IPS DF 19.7 (cell line): ENCODE measurements at regions not wholly inside any gene's neighbourhood (a gene's known extent, or its start where the extent isn't known, plus 50 kb on each side); places are given as distances from the start of the nearest gene placed in this dataset.
A peak's percentile ranks its signal among the peaks of the same experiment; 100 is the strongest.

Source experiments
- DNase-seq: peaks from one replicate; pipeline ENCODE4 v3.0.0-alpha.2; 2013; ENCODE audit warnings: low read depth, low spot score

DNA sequence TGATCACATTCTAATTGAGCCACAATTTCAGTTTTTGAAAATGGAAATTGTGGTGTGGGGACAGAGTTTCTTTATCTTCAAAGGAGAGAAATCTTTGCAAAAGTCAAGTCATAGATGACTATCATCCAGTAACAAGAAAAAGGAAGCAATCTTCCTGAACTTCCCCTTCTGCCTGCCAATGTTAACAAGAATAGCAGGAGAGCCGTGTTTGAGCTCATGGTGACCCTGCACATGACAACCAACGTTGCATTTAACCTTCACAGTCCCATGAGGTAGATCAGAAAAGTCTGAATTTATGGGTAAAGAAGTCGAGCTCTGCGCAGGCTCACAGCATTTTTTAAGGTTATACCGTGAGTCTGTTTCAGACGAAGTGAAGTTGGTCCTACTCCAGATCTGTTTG is 454.9 kb downstream of the LPIN1 start:
- no peak for DNase-seq

DNA sequence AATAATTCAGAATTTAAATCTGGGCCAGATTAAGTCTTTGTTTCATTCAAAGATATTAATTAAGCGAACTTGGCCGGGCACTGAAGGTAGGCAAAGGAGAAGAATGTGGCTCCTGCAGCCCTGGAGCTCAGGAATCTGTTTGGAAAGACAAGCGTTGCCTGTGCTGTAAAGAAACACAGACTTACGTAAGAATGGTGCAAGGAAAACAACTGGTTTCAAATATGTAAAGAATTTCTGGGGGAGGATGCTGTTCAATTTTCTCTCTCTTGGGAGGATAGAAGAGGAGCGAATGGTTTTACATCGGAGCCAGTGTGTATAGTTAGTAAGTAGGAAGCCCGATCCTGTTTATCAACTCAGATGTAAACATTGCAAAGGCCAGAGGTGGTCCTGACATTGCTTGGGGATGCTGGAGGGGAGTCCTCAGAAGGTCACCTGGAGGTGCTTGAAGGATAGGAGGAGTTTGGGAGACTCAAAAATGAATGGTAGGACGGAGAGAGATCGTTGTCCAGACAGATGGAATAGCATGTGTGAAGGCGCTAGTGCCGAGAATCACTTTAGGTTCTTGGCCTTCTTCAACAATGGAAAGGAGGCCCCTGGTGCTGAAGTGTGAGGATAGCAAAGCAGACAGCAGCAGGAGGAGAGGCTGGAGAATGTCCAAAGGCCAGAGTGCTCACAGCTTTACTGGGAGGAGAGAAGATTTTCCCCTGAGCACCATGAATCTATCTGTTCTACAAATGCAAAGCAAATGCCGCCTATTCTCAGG is 456.1 kb downstream of the LPIN1 start:
- DNase-seq = peak; percentile 5

DNA sequence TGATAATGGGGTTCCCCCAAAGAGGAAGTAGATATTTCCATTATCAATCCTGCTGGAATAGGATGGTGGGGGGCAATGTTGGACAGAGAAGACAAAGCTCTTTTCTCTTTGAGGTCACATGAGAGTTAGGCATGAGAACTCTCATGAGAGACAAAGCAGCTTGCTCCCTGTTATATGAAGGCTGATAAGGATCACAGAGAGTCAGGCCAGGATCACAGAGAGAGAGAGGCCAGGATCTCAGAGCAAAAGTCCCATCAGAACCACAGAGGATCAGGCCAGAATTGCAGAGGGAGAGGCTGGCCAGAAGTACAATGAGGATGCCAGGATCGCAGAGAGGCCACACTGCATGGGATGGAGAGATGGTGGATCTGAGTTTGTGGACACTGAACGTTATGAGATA is 457.1 kb downstream of the LPIN1 start:
- no peak for DNase-seq

DNA sequence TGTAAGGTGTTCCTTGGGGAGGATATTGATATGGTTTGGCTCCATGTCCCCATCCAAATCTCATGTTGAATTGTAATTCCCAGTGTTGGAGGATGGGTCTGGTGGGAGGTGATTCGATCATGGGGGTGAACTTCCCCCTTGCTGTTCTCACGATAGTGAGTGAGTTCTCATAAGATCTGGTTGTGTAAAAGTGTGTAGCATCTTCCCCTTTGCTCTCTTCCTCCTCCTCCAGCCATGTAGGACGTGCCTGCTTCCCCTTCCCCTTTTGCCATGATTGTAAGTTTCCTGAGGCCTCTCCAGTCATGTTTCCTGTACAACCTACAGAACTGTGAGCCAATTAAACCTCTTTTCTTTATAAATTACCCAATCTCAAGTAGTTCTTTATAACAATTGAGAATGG is 458.7 kb downstream of the LPIN1 start:
- DNase-seq = no peak

DNA sequence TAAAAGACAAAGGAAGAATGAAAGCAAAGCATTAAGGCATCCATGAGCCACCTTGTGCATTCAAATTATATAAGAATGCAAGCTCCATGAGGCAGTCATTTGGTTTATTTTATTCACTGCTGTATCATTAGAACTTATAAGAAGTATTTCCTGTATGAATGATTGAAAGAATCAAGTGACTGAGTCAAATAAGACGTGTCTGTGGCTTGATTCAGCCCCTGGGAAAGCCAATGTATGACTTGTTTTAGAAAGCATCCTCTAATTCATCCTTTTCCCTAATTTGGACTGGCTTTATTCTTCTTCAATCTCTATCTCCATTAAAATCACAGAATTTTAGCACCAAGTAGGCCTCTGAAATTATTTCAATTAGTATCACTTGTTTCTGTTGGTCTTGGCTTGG is 461.1 kb downstream of the LPIN1 start:
- no peak for DNase-seq

DNA sequence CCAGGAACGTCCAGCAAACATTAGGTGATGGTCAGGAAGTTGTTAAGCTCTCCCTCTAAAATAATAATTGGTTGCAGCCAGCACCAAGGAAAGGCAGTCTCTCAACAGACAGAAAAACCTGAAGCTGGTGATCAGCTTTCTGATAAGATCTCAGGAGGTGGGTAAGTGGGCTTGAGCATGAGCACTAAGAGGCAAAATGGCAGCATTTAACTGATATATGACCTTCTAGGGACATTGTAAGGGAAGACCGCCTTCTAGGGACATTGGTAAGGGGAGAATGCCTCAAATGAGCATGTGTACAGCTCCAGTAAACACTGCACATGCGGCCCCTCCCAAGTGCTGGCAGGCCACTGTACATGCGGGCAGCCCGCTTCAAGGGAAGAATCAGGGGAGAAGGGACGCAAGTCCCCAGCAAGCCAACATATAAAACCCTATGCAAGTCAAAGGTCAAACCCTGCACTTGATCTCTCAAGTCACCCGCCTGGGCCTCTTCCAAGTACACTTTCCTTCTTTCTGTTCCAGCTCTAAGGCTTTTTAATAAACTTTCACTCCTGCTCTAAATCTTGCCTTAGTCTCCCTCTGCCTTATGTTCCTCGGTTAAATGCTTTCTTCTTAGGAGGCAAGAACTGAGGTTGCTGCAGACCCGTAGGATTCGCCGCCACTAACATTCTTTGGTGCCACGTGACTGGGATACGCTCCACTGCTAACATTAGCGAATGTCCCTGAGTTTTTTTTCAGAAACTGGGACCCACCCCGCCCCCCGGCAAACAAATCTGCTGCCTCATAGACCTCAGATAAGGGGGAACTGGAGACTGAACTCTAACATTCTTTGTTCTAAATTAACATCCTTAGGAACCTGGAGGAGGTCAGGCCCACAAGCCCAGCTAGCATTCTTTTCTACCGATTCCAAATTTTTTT is 463.8 kb downstream of the LPIN1 start:
- no peak for DNase-seq

DNA sequence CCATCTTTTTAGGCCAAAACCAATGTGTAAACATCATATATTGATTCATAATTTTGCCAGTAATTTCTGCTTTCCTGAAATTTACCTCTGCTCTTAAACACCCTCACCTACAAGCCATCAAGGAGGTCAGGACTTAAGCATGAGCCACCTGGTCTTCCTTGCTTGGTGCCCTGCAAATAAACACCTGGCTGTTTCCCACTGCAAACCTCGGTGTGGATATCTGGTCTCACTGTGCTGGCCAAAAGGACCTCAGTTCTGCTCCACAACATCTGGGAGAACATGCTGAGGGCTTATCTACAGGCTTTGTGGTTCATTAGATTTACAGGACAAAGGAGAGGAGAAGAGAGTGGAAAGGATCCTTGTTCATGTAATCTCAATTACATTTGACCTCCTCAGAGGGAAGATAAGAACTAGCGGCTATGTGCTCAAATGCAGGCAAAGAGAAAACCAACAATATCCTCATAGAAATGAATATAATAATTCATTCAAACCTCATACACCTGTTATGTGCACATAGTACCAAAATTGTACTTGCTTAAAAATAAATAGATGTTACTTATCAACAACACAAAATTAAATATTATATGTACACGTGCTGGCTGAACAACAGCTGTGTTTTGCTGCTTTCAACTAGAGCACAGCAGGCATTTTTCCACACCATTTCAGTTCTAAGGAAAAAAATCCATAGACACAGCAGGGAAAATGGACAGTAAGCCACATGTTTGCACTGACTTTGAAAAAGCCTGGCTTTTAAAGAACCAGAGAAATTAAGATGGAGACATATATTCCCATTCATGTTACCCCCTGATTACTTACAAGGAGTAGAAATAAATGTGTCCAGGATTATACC is 465.1 kb downstream of the LPIN1 start:
- DNase-seq = no peak

DNA sequence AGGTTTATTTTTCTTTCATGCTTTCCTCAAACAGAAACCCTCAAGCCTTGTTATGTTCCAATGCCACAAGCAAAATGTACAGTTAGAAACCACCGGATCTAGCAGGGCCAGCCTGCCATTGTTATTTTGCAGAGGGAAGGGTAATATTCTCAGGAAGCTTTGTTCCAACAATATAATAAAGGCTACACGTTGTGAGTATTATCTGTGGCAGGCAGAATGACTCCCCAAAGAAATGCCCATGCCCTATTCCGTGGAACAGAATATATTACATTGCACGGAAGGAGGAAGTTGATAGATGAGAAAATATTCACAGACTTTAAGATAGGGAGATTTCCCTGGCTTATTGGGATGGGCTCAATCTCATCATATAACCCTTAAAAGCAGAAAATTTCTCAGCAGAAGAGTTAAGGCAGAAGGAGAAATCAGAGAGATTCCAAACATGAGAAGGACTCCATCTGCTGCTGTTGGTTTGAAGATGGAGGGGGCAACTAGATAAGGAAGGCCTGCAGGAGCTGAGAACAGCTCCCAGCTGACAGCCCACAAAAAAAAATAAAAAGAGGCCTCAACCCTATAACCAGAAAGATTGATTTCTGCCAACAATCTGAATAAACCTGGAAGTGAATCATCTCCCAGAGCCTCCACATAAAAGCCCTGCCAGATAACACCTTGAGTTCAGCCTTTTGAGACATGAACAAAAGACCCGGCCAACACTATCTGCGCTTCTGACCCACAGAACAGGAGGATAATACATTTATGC is 466.6 kb downstream of the LPIN1 start:
- DNase-seq = no peak

DNA sequence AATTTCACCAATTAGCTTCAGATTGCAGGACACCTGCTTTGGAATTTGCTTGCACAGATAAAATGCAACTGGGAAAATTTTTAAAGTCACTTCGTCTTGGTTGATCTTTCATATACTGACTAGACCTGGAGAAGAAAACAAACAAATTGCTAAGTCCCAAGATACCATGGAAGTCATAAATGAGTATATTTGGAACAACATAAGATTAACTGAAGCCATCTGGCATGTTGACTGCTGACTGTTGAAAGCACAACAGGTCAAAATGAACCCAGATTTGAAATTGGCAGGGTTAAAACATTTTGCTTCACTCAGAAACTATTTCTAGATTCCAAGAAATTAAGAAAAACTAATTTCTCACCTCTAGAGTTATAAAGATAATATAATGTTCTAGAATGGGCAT is 470.7 kb downstream of the LPIN1 start:
- DNase-seq = no peak

DNA sequence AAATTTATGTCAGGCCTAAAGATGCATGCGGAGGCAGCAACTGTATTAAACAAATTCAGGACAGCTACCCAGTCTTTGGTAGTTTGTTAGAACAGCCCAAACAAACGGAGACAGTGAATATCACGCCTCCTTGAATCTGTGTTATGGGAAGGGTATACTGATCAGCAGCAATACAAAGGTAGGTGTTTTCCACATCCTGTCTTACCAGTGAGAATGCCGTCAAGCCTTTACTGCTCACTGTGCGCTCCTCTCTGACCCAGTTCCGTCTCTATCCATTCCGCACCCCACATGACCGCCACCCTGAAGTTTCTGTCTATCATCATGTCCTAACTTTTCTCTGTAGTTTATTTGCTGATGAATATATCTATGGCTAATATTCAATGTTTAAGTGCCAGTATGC is 473.3 kb downstream of the LPIN1 start:
- DNase-seq = no peak

DNA sequence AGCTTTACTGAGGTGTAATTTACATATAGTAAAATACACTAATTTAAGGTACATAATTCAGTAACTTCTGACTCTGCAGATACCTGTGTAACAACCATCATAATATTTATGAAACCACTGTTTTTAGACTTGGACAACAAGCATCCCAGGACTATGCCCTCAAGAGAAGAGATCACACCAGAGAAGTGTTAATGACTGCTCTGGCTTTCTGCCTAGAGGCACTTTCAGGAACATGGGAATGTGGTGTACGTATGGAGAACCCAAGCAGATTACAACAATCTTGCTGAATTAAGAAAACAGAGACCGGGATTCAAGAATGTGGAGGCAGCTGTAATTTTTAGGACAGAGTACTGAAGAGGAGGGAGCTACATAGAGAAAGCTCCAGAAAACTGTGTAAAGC is 475.2 kb downstream of the LPIN1 start:
- DNase-seq = no peak

DNA sequence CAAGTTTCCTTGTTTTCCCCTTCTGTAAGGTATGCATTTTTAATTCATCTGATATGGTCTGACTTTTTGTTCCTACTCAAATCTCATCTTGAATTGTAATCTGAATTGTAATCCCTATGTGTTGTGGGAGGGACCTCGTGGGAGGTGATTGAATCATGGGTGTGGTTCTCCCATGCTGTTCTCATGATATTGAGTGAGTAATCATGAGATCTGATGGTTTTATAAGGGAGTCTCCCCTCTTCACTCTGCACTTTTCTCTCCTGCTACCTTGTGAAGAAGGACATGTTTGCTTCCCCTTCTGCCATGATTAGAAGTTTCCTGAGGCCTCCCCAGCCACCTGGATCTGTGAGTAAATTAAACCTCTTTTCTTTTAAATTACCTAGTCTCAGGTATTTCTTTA is 476.1 kb downstream of the LPIN1 start:
- DNase-seq = no peak

DNA sequence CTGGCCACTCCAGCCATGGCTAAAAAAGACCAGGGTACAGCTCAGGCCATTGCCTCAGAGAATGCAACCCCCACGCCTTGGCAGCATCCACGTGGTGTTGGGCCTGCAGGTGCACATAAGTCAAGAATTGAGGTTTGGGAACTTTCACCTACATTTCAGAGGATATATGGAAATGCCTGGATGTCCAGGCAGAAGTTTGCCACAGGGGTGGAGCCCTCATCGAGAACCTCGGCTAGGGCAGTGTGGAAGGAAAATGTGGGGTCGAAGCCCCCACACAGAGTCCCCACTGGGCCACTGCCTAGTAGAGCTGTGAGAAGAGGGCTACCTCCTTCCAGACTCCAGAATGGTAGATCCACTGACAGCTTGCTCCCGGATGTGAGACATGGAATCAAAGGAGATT is 477.3 kb downstream of the LPIN1 start:
- no peak for DNase-seq

DNA sequence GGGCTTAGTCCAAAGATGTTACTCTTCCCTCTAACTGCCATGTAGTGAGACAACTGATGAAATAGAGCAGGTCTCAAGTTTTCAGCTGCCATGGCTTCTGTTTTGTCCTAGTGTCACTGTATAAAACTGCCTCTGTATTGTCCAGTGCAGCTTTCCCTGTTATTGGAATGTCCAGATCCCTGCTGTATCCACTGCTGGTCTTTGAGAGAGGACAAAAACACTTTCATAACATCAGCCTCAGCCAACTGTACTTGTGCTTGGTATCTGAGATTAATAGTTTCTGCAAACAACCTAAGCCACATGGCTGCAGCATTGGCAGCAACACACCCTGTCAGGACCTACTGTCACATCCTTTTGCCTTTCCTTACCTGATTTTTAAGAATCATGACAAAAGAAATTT is 480.2 kb downstream of the LPIN1 start:
- DNase-seq = no peak

DNA sequence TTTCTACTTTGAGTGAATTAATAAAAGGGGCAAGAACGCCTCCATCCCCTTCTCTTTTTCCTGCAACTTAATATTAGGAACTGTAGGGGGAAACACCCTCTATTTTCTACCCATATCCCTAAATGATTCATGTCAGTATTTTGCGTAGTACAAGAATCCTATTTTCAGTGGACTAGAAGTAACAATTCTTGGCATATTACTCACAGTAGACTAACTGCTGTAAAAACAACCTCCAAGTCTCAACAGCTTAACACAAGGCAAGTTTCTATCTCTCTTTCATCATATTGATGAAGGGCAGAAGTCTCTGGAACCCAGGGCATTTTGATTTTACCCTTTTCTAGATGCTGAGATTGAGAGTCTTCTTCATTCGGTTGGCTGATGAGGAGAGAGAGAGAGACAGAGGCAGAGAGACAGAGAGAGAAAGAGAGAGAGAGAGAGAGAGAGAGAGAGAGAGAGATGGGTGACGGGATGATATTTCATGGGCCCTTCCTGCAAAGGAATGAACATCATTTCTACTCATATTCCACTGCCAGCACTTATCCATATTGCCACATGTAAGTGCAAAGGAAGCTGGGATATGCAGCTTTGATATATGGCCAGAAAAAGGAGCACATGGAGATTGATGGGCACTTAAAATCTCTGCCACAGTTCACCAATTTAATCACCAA is 481.6 kb downstream of the LPIN1 start:
- no peak for DNase-seq

DNA sequence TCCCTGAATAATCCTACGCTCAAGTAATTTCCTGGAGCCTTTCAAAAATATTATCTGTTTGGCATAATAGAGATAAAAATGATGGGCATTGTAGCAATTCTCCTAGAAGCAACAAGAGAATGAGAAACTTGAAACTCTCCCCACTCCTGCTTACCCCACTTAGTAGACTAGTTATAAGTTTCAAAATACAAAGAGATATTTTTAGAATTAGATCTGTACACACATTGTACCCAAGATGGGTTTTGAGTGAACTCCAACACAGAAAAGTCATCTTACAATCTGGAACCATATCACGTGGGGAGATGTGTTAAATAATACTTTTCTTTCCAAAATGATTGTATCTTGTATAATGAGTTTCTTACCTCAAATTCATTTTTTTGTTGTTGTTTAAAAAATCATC is 484.9 kb downstream of the LPIN1 start:
- no peak for DNase-seq

DNA sequence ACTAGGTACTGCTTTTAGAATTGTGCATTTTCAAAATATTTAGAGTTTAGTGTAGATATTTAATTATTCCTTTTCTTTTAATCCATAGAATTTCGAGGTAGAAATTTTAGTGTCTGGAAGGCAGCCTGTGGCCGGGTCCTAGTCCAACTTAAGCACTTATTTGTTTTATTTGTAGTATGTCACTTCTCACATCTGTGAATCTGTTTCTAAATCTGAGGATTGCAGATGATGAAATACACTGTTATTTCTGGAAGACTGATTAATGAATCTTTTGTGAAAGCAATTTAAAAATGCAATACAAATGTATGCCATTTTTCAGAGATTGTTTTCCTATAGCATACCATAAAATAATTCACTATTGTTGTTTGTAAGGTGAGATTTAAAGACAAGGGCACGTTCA is 483.9 kb upstream of the TRIB2 start:
- no peak for DNase-seq

DNA sequence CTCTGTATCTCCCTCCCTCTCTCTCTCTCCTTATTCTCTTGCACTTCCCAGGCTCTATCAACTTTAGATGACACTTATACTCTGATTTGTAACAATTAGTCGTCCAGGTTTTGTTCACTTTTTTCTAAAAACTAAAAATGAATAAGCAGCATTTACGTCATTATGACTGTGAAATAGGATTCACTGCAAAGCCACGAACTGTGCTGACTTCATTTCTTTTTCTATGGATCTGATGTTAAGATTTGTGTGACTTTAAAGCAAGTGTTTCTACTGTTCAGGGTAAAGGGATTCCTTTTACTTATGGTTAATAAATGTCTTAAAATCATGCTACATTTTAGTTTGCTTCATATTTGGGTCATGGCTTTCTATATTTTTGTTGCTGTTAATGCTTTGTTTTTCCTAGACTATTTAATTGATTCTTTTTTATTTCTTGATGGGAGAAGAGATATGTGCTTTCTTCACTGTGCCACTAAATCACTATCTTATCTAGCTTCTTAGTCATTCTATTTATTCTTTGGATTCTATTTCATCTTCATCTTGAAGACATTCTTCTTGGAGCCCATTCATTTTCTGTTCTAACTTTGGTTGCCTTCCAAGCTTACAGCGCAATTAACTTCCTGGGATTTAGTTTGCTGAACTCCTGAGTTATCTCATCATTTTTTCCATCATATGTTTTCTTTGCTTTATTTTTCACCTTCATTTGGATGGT is 480.4 kb upstream of the TRIB2 start:
- no peak for DNase-seq

DNA sequence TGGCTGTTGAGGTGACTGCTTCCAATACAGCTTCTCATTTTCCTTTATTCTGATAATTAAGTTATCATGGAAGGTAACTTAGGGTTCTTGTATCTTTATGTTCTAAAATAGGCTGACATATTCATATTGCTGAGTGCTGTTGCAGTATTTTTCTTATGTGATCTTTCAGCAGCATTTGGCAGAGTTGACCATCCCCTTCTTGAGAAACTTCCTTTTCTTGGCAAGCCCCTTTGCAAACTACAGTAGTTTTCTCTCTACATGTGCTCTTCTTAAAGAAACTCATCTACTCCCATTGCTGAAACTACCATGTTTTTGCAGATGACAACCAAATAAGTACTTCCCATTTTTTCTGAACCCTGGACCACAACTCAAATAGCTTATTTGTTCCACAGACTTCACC is 476.5 kb upstream of the TRIB2 start:
- DNase-seq = no peak

DNA sequence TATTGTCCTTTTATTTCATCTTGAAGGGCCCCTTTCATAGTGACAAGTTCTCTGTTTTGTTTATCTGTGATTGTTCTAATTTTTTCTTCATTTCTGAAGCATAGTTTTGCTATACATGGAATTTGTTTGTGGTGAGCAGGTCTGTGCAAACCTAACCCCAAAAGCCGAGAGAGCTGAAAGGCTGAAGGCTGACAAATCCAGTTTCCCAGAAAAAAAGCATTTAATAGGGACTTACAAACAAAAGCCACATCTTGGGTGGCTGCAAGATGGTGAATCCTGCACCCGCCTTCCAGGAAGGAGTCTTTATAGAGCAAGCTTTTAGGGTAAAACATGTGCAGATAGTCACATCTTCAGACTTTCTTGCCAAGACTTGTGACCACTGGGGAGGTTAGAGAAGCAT is 473.4 kb upstream of the TRIB2 start:
- no peak for DNase-seq
